ENCODE measurements at regions not wholly inside any gene's neighbourhood (a gene's known extent, or its start where the extent isn't known, plus 50 kb on each side); places are given as distances from the start of the nearest gene placed in this dataset.

- no peak overlapping the region for H3K27ac ChIP-seq
- no peak for TF ChIP-seq CTCF (IDR thresholded peaks at IDR 0.05)
- TF ChIP-seq POLR2A (IDR thresholded peaks at IDR 0.05): no peak
- H3K9me3 ChIP-seq (replicated peaks in 1 of 3): no peaks in the 10 kb centered on the region
- no peaks in the 10 kb centered on the region for H3K36me3 ChIP-seq (replicated peaks in 1 of 2)
- intact Hi-C loops (cut with DNase I): no loop called here
- peaks cover 0 to 11% of the 10 kb centered on the region in 2 donors for H3K4me1 ChIP-seq (replicated peaks in 1 of 2)
- WGBS, 4 donors: 32 to 47% (median 39%) methylated on average over 1 of the region's 1 CpG
- DNase-seq: no peak
- H3K4me3 ChIP-seq: no peak overlapping the region
- H3K27me3 ChIP-seq: no peaks in the 10 kb centered on the region
Measured at GRCh38 chr4:127538016-127538415, 94.7 kb upstream of the INTU start.

GRCh38 chr4:127540497-127541025 lies 92.2 kb upstream of the INTU start:
- no peaks in the 10 kb centered on the region for H3K36me3 ChIP-seq (replicated peaks in 1 of 2)
- WGBS, 4 donors: 71 to 74% (median 72%) methylated on average over 3 of the region's 3 CpGs
- H3K27ac ChIP-seq: no peak overlapping the region
- DNase-seq: no peak
- H3K4me1 ChIP-seq (replicated peaks in 1 of 2): peaks cover 0 to 3% of the 10 kb centered on the region in 2 donors
- TF ChIP-seq CTCF (IDR thresholded peaks at IDR 0.05) (no peak), POLR2A (IDR thresholded peaks at IDR 0.05) (no peak)
- no peaks in the 10 kb centered on the region for H3K27me3 ChIP-seq
- H3K4me3 ChIP-seq: no peak overlapping the region
- intact Hi-C loops (cut with DNase I): no loop called here
- H3K9me3 ChIP-seq (replicated peaks in 1 of 3): no peaks in the 10 kb centered on the region

GRCh38 chr4:127545271-127545670 lies 87.5 kb upstream of the INTU start:
- H3K4me3 ChIP-seq: no peak overlapping the region
- intact Hi-C loops (cut with DNase I): no loop called here
- no peaks in the 10 kb centered on the region for H3K9me3 ChIP-seq (replicated peaks in 1 of 3)
- no peaks in the 10 kb centered on the region for H3K36me3 ChIP-seq (replicated peaks in 1 of 2)
- no peak overlapping the region for H3K27ac ChIP-seq
- no peak for TF ChIP-seq POLR2A (IDR thresholded peaks at IDR 0.05)
- TF ChIP-seq CTCF (IDR thresholded peaks at IDR 0.05): no peak
- no peak for DNase-seq
- no peaks in the 10 kb centered on the region for H3K4me1 ChIP-seq (replicated peaks in 1 of 2)
- H3K27me3 ChIP-seq: no peaks in the 10 kb centered on the region

- Histone ChIP-seq H3K36me3 (replicated peaks in 1 of 2) (no peaks in the 10 kb centered on the region), H3K27me3 (no peaks in the 10 kb centered on the region), H3K27ac (no peak overlapping the region), H3K4me1 (replicated peaks in 1 of 2) (no peaks in the 10 kb centered on the region), H3K9me3 (replicated peaks in 1 of 3) (no peaks in the 10 kb centered on the region), H3K4me3 (no peak overlapping the region)
- TF ChIP-seq CTCF (IDR thresholded peaks at IDR 0.05) (no peak), POLR2A (IDR thresholded peaks at IDR 0.05) (no peak)
- no peak for DNase-seq
- intact Hi-C loops (cut with DNase I): no loop called here
- 73 to 91% (median 77%) methylated on average over 2 of the region's 2 CpGs for WGBS, 4 donors
Measured at GRCh38 chr4:127548990-127549925, 83.5 kb upstream of the INTU start.
